HG03575 (cell line): ENCODE measurements at regions not wholly inside any gene's neighbourhood (a gene's known extent, or its start where the extent isn't known, plus 50 kb on each side); places are given as distances from the start of the nearest gene placed in this dataset.
"Not testable (repeated sequence)": the region's sequence is repeated elsewhere in the genome, so short reads cannot be mapped to it uniquely, and the experiment has no call there.

ENCODE experiments used
- ATAC-seq: cut with Tn5 transposase; IDR thresholded peaks from one replicate; pipeline ENCODE4 v1.9.1; 2021; ENCODE audit not compliant: unreplicated experiment, insufficient number of reproducible peaks, low FRiP score; ENCODE audit errors: extremely low read depth

- ATAC-seq = no peak
Observed at GRCh38 chr2:142769761-142770160, 107.7 kb upstream of the KYNU start.

GRCh38 chr2:142767847-142768246 lies 109.6 kb upstream of the KYNU start:
- no peak for ATAC-seq

- ATAC-seq = no peak
Observed at GRCh38 chr2:142758973-142759372, 118.5 kb upstream of the KYNU start.

GRCh38 chr2:142757111-142757510 lies 120.4 kb upstream of the KYNU start:
- no peak for ATAC-seq

GRCh38 chr2:142756430-142756829 lies 121.0 kb upstream of the KYNU start:
- ATAC-seq = no peak

- no peak for ATAC-seq
Observed at GRCh38 chr2:142755191-142755590, 122.3 kb upstream of the KYNU start.

- ATAC-seq = no peak
Observed at GRCh38 chr2:142754182-142754581, 123.3 kb upstream of the KYNU start.

- no peak for ATAC-seq
Observed at GRCh38 chr2:142750858-142751257, 126.6 kb upstream of the KYNU start.

GRCh38 chr2:142748559-142749099 lies 128.8 kb upstream of the KYNU start:
- no peak for ATAC-seq

- no peak for ATAC-seq
Observed at GRCh38 chr2:142745691-142746090, 131.8 kb upstream of the KYNU start.

- no peak for ATAC-seq
Observed at GRCh38 chr2:142742371-142743214, 134.9 kb upstream of the KYNU start.

- no peak for ATAC-seq
Observed at GRCh38 chr2:142741764-142742269, 135.6 kb upstream of the KYNU start.

- no peak for ATAC-seq
Observed at GRCh38 chr2:142734770-142735169, 142.7 kb upstream of the KYNU start.

- ATAC-seq = no peak
Observed at GRCh38 chr2:142734231-142734630, 143.2 kb upstream of the KYNU start.

- ATAC-seq = not testable (repeated sequence)
Observed at GRCh38 chr2:142729814-142730213, 147.7 kb upstream of the KYNU start.

- not testable (repeated sequence) for ATAC-seq
Observed at GRCh38 chr2:142727821-142728478, 149.5 kb upstream of the KYNU start.

GRCh38 chr2:142725386-142725785 lies 152.1 kb upstream of the KYNU start:
- no peak for ATAC-seq

- no peak for ATAC-seq
Observed at GRCh38 chr2:142724713-142725349, 152.6 kb upstream of the KYNU start.

GRCh38 chr2:142724186-142724585 lies 153.3 kb upstream of the KYNU start:
- no peak for ATAC-seq

GRCh38 chr2:142723236-142723635 lies 154.2 kb upstream of the KYNU start:
- ATAC-seq = no peak
